CD4-positive, alpha-beta T cell treated with Interleukin-6 for 4 hours (primary cell): ENCODE measurements at regions not wholly inside any gene's neighbourhood (a gene's known extent, or its start where the extent isn't known, plus 50 kb on each side); places are given as distances from the start of the nearest gene placed in this dataset.

Experiments used
- DNase-seq: peaks from one replicate; pipeline ENCODE4 v3.0.0-alpha.2; 2020; ENCODE audit warnings: mixed read lengths

DNA sequence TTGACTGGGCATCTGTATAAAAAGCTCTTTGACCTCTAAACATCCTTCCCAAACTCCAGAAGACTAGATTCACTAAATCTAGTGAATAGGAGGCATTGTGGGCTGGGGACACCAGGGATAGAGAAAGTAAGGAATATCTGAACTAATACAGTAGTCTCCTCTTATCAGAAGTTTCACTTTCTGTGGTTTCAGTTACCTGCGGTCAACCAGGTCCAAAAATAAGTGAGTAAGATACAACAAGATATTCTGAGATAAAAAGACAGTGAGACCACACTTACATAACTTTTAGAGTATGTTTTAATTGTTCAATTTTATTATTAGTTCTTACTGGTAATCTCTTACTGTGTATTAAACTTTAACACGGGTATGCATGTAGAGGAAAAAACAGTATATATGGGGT, 376.5 kb downstream of the HNRNPD start:
- no peak for DNase-seq

DNA sequence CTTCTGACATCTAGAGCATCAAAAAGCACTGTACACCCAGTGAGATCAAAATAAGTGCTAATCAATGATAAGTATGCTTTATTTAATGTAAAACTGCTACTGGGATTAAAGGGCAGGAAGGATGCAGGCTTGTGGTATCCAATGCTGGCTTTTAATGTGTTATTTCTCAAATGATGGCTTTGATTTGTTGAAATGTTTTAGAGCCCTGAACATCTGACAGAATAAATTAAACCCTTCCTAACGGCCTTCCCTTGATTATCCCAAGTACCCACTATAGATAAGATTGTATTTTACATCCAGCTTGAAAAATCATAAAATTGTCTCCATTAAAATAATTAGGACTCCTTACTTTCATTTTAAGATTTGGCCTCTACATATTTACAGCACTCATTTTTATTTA, 382.9 kb downstream of the HNRNPD start:
- DNase-seq, result no peak

DNA sequence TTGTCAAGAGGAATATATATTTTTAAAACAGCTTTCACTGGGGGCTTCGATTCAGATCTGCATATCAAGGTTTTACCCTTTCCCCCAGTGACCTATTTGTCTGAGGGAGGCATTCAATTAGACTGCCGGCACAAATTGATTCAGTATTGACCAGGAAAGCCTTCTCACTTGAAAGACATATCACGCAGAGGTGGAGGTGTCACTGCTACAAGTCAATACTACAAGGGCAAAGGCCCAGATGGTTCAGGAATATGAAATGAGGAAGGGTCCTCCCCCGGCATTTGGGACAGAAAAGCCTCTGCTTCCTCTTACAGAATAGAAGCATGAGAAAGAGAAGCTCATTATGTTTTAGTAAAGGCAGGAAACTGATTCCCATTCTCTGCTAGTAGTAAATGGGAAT, 383.6 kb downstream of the HNRNPD start:
- no peak for DNase-seq

GRCh38 chr4:81989202-81989601, 384.6 kb downstream of the HNRNPD start:
- DNase-seq, result no peak

DNA sequence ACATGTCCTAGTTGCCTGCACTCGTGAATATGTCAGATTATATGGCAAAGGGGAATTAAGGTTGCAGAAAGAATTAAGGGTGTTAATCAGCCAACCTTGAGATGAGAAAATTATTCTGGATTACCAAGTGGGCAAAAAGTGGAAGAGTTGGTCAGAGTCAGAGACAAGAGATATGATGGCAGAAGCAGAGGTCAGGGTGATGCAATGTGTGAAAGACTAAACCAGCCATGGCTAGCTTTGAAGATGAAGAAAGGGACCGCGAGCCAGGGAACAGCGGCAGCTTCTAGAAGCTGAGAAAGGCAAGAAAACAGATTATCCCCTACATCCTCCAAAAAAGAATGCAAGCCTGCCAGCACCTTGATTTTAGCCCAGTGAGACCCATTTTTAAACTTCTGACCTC, 385.6 kb downstream of the HNRNPD start:
- DNase-seq, result no peak

- no peak for DNase-seq
Measured at GRCh38 chr4:81984746-81985145, 389.0 kb downstream of the HNRNPD start.

GRCh38 chr4:81982846-81983540, 390.8 kb downstream of the HNRNPD start:
- no peak for DNase-seq

- DNase-seq, result no peak
Measured at GRCh38 chr4:81981218-81981617, 392.6 kb downstream of the HNRNPD start.

GRCh38 chr4:81974523-81974922, 399.3 kb downstream of the HNRNPD start:
- DNase-seq, result no peak

DNA sequence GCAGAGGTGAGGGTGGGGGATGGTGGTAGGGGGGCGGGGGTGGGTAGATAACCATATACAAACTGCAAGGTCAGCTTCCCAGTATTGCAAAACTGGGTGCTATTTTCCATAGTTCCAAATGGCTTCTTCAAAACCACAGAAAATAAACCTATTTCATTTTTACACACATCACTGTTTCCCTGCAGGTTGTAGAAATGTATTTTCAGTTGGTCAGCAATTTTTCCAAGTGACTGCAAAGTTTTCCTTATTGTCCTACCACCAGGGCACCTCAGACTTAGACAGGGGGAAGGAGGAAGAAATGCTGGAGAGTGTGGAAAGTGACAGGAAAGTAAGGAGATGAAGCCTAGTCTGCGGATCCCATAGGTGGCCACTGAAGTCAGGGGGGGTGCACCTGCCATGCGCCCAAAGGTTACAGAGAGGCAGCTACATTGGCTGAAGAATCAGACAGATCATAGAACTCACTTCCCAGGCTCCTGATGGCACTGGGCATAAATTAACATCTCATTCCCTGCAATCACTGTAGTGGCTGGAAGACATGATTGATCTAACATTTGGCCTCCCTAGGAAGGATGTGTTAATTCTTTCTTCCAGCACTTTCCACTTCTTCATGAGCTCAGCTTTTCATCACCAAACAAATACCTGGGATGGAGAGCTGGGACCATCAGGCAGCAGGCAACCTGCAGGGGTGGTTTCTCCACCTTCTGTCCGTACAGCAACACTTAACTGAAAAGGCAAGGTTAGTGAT, 402.0 kb downstream of the HNRNPD start:
- no peak for DNase-seq

DNA sequence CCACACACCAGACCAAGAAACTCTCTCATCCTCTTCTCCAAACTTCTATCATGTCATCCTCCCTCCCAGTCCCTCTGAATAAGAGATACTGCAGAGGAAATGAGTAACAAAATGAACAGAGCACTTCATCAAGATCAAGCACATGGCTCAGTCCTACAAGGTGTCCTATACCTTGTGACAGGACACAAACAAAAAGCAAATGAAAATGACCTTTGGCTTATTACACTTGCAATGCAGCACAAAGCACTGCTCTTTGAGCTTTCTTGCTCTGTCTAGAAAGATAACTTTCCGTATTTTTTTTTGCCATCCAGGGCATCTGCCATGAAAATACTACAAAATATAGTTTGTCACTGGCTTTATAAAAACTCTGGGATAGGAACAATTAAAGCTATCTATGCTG, 402.7 kb downstream of the HNRNPD start:
- DNase-seq, result no peak

DNA sequence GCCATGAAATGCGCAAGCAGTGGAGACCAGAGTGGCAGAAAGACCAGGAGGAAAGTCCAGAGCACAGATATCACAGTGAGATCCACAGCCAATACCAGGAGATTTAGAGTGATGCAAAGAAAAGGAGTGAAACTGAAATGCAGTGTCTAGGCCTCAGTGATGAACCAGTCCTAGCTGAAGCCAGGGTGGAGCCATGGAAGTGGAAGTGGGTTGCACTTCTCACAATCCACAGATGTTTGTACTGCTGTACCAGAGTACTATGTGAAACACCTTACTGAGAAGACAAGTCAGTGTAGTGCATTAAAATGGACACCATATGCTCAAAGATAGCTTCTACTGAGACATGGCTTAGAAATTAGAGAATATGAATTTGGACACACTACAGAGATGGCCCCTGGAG, 403.3 kb downstream of the HNRNPD start:
- no peak for DNase-seq

GRCh38 chr4:81966676-81967075, 407.1 kb downstream of the HNRNPD start:
- DNase-seq, result no peak

GRCh38 chr4:81965911-81966310, 407.9 kb downstream of the HNRNPD start:
- DNase-seq, result no peak

DNA sequence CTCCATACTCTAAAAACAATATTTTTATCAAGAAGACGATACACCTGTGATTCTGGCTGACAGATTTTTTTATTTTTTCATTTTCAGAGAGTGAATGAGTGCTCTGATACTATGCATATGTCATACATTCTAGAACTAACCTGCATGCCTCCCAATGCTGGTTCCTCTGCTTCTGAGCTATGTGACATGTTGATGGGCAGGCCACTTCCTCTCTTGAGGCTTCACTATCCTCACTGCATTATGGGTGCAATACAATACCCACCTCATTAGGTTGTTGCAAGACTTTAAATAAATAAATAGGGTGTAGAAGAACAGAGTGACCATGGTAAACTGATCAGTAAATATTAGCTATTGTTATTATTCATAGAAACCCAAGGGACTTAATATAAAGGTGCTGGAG, 408.3 kb downstream of the HNRNPD start:
- no peak for DNase-seq

- DNase-seq, result no peak
Measured at GRCh38 chr4:81963763-81964020, 410.1 kb downstream of the HNRNPD start.

DNA sequence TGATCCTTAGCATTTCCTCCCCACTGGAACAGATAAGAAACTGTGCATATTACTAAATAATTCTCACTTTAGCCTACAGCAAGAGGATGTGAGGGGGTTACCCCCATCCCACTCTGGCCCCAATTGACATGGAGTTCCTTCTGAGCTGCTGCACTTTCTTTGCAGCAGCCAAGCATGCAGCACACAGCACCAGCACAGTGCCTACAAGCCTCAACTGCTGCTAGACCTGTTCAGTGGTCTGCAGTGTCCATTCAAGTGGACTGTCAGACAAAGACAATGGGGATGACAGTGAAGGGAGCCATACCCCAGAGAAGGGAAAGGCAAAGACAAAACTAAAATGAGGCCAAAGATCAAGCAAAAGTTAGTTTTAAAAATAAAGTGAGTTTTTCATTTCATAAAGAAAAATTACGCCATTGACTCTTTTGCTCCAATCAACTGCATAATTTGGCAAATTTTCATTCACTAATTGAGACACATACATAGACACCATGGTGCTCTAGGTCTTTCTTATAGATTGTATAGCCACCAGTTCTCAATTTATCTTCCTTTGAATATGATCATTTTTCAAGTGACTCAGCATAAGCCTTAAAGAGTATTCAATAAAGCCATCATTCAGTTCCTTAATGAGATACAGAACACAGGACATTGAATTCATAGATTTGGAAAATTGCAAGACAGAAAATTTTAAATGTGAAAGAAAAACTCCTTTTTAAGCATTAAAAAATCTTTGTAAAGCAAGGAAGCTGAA, 410.6 kb downstream of the HNRNPD start:
- no peak for DNase-seq

GRCh38 chr4:81960961-81961360, 412.8 kb downstream of the HNRNPD start:
- DNase-seq, result no peak

DNA sequence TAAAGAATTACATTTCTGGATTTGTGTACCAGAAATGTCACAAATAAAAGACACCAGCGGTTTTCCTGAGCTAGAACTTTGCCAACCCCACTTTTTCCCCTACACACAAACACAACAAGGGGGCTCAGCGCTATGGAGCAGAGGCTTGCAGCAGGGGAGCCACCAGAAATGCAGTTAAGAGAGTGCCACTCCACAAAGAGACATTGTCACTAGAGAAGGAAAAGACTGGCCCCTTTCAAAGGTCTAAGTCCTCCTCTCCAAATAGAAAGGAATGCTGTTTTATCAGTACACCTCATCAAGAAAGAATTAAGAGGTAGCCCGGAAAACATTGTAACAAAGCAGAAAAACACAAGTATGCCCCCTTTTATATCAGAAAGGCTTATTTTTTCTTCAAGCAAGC, 419.5 kb downstream of the HNRNPD start:
- no peak for DNase-seq

DNA sequence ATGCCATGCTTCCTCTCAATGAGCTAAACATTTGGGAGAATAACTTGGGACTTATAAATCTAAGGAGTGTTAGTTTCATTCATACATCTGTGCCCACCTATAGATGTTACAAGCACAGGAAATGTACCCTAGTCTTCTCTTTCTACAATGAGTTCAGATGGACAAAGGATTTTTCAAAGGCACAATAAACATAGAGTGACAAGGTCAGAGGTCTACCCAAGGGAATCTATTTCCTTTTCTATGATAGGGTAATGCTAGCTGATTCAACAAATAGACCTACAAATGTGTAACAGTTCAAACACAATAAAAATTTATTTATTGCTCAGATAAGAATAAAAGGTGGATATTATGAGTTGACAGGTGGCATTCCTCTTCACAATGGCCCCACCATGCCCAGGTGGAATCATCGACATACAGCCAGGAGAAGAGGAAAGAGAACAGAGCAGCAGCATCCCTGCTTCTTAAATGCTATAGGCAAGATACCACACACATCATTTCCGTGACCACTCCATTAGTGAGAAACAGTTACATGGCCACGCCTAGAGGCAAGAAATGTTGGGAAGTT, 421.8 kb downstream of the HNRNPD start:
- DNase-seq, result no peak

DNA sequence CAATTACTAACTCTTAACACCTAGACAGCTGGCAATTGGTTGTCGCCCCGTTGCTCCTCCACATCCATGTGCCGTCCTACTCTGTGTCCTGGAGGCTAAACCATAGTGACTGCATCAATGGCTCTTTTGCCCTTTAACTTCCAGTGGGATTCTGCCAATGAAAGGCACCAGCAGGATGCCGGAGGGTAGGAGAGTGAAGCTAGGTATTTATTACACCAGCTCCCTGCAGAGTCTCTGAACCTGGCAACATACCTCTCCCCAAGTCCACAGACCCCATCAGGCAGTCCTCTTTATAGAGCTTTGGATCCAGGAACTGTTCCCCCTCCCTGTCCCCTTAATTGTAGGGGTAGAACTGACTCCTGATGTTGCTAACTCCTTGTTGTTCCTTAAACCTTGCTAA, 426.8 kb downstream of the HNRNPD start:
- no peak for DNase-seq

DNA sequence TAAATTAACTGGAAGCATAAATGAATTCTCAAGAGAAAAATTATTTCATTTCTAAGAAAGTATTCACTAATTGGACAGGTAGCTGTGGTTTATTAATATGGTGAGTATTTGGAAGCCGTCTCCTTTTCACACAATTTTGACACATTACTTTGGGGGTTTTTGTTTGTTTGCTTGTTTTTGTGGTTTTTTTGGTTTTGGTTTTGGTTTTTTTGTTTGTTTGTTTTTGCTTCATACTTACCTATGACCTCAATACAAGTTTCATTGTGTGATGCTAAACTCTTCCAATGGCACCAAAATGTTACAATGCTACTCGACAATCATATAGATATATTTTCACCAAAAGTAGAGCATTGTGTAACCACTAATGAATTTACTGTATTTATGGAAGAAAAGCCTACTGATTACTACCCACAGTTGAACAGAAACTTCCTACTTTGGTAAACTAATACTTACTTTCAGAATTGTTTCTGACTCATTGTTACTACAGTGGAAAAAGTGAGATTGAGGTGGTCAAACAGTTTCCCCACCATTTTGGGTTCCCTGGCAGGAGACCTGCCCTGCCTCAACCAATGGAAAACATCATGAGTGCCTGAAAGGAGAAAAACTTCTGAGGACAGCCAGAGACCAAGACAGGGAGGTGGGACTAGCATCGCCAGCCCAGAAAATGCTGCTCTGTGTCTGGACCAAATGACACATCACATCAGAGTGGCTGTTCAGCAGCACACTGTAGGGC, 443.1 kb downstream of the HNRNPD start:
- DNase-seq, result no peak

DNA sequence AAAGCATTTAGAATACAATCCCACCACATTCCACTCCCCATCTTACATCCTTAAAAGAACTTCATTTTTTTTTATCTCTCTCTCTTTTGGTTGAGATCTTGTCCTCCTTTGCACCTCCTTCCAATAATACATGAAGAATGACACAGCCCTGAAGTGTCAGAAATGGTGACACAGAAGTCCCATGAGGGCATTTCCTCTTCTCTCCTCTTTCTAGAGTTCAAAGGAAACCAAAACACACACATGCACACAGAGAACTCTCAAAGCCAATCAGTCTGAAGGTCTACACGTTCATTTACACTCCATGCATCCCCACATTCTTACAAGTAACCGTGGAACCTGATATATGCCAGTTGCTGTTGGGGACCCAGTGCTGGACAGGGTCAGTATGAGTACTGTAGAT, 450.7 kb downstream of the HNRNPD start:
- DNase-seq, result no peak
